Mesendoderm (in vitro differentiated cells): ENCODE measurements at regions not wholly inside any gene's neighbourhood (a gene's known extent, or its start where the extent isn't known, plus 50 kb on each side); places are given as distances from the start of the nearest gene placed in this dataset.
"Not testable (repeated sequence)": the region's sequence is repeated elsewhere in the genome, so short reads cannot be mapped to it uniquely, and the experiment has no call there.

Source experiments
- DNase-seq: peaks from one replicate; pipeline ENCODE4 v3.0.0; 2013
- H2AK5ac ChIP-seq: 2 replicates; pipeline ENCODE4 v1.6.1; 2013; ENCODE audit warnings: low read length, inconsistent platforms
- H2BK120ac ChIP-seq: 2 replicates; pipeline ENCODE4 v1.6.1; 2013; ENCODE audit warnings: low read depth, mild to moderate bottlenecking, low read length, moderate library complexity, mixed read lengths
- H2BK15ac ChIP-seq: replicated peaks from 2 replicates; pipeline ENCODE4 v1.6.1; 2013; ENCODE audit warnings: low read depth, mild to moderate bottlenecking, moderate library complexity
- H2BK5ac ChIP-seq: 2 replicates; pipeline ENCODE4 v1.6.1; 2013; ENCODE audit warnings: low read length, inconsistent platforms
- H3K18ac ChIP-seq: 2 replicates; pipeline ENCODE4 v1.6.1; 2013; ENCODE audit warnings: mild to moderate bottlenecking, low read length, mixed read lengths
- H3K23ac ChIP-seq: one replicate; pipeline ENCODE4 v1.6.1; 2013; ENCODE audit warnings: low read length
- H3K27ac ChIP-seq: 2 replicates; pipeline ENCODE4 v1.5.1; 2013; ENCODE audit warnings: low read depth, mild to moderate bottlenecking, inconsistent platforms, low read length, moderate library complexity
- H3K27me3 ChIP-seq: 2 replicates; pipeline ENCODE4 v1.6.1; 2013; ENCODE audit warnings: low read length, control low read depth, mild to moderate bottlenecking, inconsistent platforms; ENCODE audit not compliant: insufficient read depth, poor library complexity
- H3K36me3 ChIP-seq: 2 replicates; pipeline ENCODE4 v1.6.1; 2013; ENCODE audit warnings: low read length, inconsistent platforms; ENCODE audit not compliant: control insufficient read depth, insufficient read depth
- H3K4ac ChIP-seq: one replicate; pipeline ENCODE4 v1.6.1; 2013; ENCODE audit warnings: low read depth, mild to moderate bottlenecking, low read length, moderate library complexity
- H3K4me1 ChIP-seq: 2 replicates; pipeline ENCODE4 v1.6.1; 2013; ENCODE audit warnings: low read depth, low read length, inconsistent platforms; ENCODE audit not compliant: control insufficient read depth
- H3K4me2 ChIP-seq: 2 replicates; pipeline ENCODE4 v1.6.1; 2013; ENCODE audit warnings: low read length
- H3K4me3 ChIP-seq: 2 replicates; pipeline ENCODE4 v1.5.1; 2013; ENCODE audit warnings: mild to moderate bottlenecking, low read length
- H3K56ac ChIP-seq: one replicate; pipeline ENCODE4 v1.6.1; 2013; ENCODE audit warnings: low read length
- H3K79me1 ChIP-seq: 2 replicates; pipeline ENCODE4 v1.6.1; 2013; ENCODE audit warnings: low read length, inconsistent platforms
- H3K79me2 ChIP-seq: 2 replicates; pipeline ENCODE4 v1.6.1; 2013; ENCODE audit warnings: mild to moderate bottlenecking, low read length; ENCODE audit not compliant: control insufficient read depth, insufficient read depth
- H3K9ac ChIP-seq: 2 replicates; pipeline ENCODE4 v1.6.1; 2013; ENCODE audit warnings: low read length, inconsistent platforms
- H4K5ac ChIP-seq: one replicate; pipeline ENCODE4 v1.6.1; 2013; ENCODE audit warnings: low read length
- H4K8ac ChIP-seq: one replicate; pipeline ENCODE4 v1.6.1; 2013; ENCODE audit warnings: low read depth, mild to moderate bottlenecking, control low read depth, low read length, moderate library complexity
- WGBS: extraction: QIAGEN DNeasy Blood & Tissue Kit; methylation state at CpG from one replicate; pipeline ENCODE4 v1.1.7; 2013; ENCODE audit warnings: low lambda C conversion rate, missing lambda C conversion rate; ENCODE audit not compliant: insufficient coverage; ENCODE audit errors: extremely low coverage; 5-methylcytosine and 5-hydroxymethylcytosine counted together

GRCh38 chr16:48067388-48067787 is 88.4 kb downstream of the ABCC12 start:
- no CpG with 5 or more reads among the region's 2 CpGs for WGBS
- no peak for DNase-seq
- Histone ChIP-seq H3K4me3 (no peak overlapping the region), H3K18ac (no peak overlapping the region), H3K4ac (no peak overlapping the region), H3K27ac (no peak overlapping the region), H3K56ac (no peak overlapping the region), H3K9ac (no peak overlapping the region), H3K23ac (no peak overlapping the region), H3K27me3 (no peaks in the 10 kb centered on the region), H2BK15ac (no peak overlapping the region), H3K79me1 (no peaks in the 10 kb centered on the region), H3K4me2 (no peak overlapping the region), H4K8ac (no peak overlapping the region), H2AK5ac (no peak overlapping the region), H3K36me3 (no peaks in the 10 kb centered on the region), H4K5ac (no peak overlapping the region), H3K79me2 (no peaks in the 10 kb centered on the region), H2BK120ac (no peak overlapping the region), H2BK5ac (no peak overlapping the region), H3K4me1 (peaks cover 3% of the 10 kb centered on the region)

- H4K5ac ChIP-seq: no peak overlapping the region
- H3K27ac ChIP-seq: no peak overlapping the region
- no peak overlapping the region for H3K23ac ChIP-seq
- peak overlapping the region; percentile 51 for H2BK5ac ChIP-seq
- H4K8ac ChIP-seq: no peak overlapping the region
- H3K36me3 ChIP-seq: no peaks in the 10 kb centered on the region
- H3K4ac ChIP-seq: no peak overlapping the region
- H2BK120ac ChIP-seq: no peak overlapping the region
- no peak overlapping the region for H3K4me3 ChIP-seq
- no peaks in the 10 kb centered on the region for H3K79me2 ChIP-seq
- H3K9ac ChIP-seq: no peak overlapping the region
- peak overlapping the region; percentile 25 for H3K56ac ChIP-seq
- no peak overlapping the region for H2BK15ac ChIP-seq
- no CpG with 5 or more reads among the region's 1 CpG for WGBS
- no peak overlapping the region for H2AK5ac ChIP-seq
- H3K4me1 ChIP-seq: peaks cover 3% of the 10 kb centered on the region
- no peaks in the 10 kb centered on the region for H3K79me1 ChIP-seq
- no peak overlapping the region for H3K18ac ChIP-seq
- H3K27me3 ChIP-seq: no peaks in the 10 kb centered on the region
- DNase-seq: no peak
- no peak overlapping the region for H3K4me2 ChIP-seq
Measured at GRCh38 chr16:48064971-48065370, 90.8 kb downstream of the ABCC12 start.

DNA sequence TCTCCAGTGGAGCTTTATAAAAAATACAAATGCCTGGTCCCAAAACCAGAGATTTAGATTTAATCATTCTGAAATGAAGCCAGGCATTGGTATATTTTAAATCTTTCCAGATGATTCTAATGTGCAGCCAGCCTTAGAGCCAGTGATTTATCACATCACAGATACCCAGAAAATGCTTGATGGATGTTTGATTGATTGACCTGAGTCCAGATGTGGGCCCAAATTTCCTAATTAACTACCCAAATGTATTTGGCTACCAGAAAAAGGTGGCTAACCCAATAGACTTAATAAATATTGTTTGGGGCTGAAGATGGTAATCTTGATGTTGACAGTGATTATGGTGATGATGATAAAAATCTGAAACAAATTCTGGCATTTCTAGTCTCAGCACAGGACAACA is 93.1 kb downstream of the ABCC12 start:
- Histone ChIP-seq H2BK15ac (no peak overlapping the region), H3K27me3 (no peaks in the 10 kb centered on the region), H3K4me1 (peaks cover 3% of the 10 kb centered on the region), H4K5ac (no peak overlapping the region), H3K9ac (no peak overlapping the region), H2BK120ac (no peak overlapping the region), H3K4me2 (no peak overlapping the region), H2BK5ac (no peak overlapping the region), H3K4me3 (no peak overlapping the region), H3K56ac (no peak overlapping the region), H3K4ac (no peak overlapping the region), H3K36me3 (no peaks in the 10 kb centered on the region), H3K18ac (no peak overlapping the region), H3K79me2 (no peaks in the 10 kb centered on the region), H3K23ac (no peak overlapping the region), H2AK5ac (no peak overlapping the region), H3K79me1 (no peaks in the 10 kb centered on the region), H3K27ac (no peak overlapping the region), H4K8ac (no peak overlapping the region)
- no peak for DNase-seq

- peaks cover 9% of the 10 kb centered on the region for H3K4me1 ChIP-seq
- H3K79me1 ChIP-seq: no peaks in the 10 kb centered on the region
- H3K4me2 ChIP-seq: no peak overlapping the region
- no peaks in the 10 kb centered on the region for H3K36me3 ChIP-seq
- no peak overlapping the region for H3K4ac ChIP-seq
- H3K56ac ChIP-seq: no peak overlapping the region
- H3K9ac ChIP-seq: no peak overlapping the region
- H2BK120ac ChIP-seq: no peak overlapping the region
- H3K18ac ChIP-seq: no peak overlapping the region
- no peak overlapping the region for H3K23ac ChIP-seq
- H3K4me3 ChIP-seq: no peak overlapping the region
- no peak overlapping the region for H2AK5ac ChIP-seq
- no peak for DNase-seq
- H2BK15ac ChIP-seq: no peak overlapping the region
- H4K5ac ChIP-seq: no peak overlapping the region
- H3K27ac ChIP-seq: no peak overlapping the region
- H3K79me2 ChIP-seq: no peaks in the 10 kb centered on the region
- no CpG with 5 or more reads among the region's 17 CpGs for WGBS
- H2BK5ac ChIP-seq: no peak overlapping the region
- no peak overlapping the region for H4K8ac ChIP-seq
- H3K27me3 ChIP-seq: no peaks in the 10 kb centered on the region
Measured at GRCh38 chr16:48059936-48060335, 95.9 kb downstream of the ABCC12 start.

DNA sequence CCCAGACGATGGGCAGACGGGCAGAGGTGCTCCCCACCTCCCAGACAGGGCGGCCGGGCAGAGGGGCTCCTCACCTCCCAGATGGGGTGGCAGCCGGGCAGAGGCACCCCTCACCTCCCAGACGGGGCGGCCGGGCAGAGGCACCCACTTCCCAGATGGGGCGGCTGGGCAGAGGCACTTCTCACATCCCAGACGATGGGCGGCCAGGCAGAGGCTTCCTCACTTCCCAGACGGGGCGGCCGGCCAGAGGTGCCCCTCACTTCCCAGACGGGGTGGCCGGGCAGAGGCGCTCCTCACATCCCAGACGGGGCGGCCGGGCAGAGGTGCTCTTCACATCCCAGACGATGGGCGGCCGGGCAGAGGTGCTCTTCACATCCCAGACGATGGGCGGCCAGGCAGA is 96.6 kb downstream of the ABCC12 start:
- H2AK5ac ChIP-seq, H3K4me3 ChIP-seq, H3K79me2 ChIP-seq, H2BK15ac ChIP-seq, H3K4ac ChIP-seq, H4K5ac ChIP-seq, H3K27me3 ChIP-seq, H3K79me1 ChIP-seq, H3K36me3 ChIP-seq, H3K18ac ChIP-seq, H2BK5ac ChIP-seq, H3K27ac ChIP-seq, H3K23ac ChIP-seq, H2BK120ac ChIP-seq, H3K56ac ChIP-seq, H3K9ac ChIP-seq, H4K8ac ChIP-seq, DNase-seq, H3K4me2 ChIP-seq: not testable (repeated sequence)
- peaks cover 13% of the 10 kb centered on the region for H3K4me1 ChIP-seq
- no CpG with 5 or more reads among the region's 25 CpGs for WGBS

- Histone ChIP-seq H3K79me2 (no peaks in the 10 kb centered on the region), H3K23ac (no peak overlapping the region), H3K79me1 (no peaks in the 10 kb centered on the region), H2AK5ac (peak overlapping the region; percentile 1), H3K18ac (no peak overlapping the region), H3K56ac (peak overlapping the region; percentile 80), H3K27me3 (no peaks in the 10 kb centered on the region), H3K36me3 (no peaks in the 10 kb centered on the region), H3K4me2 (no peak overlapping the region), H3K4ac (peak overlapping the region; percentile 56), H4K5ac (peak overlapping the region; percentile 93), H3K27ac (no peak overlapping the region), H2BK15ac (no peak overlapping the region), H3K9ac (no peak overlapping the region), H2BK5ac (peak overlapping the region; percentile 87), H3K4me1 (peaks cover 31% of the 10 kb centered on the region), H4K8ac (no peak overlapping the region), H2BK120ac (no peak overlapping the region), H3K4me3 (no peak overlapping the region)
- WGBS: no CpG with 5 or more reads among the region's 3 CpGs
- DNase-seq: no peak
Measured at GRCh38 chr16:48057048-48057447, 98.7 kb downstream of the ABCC12 start.
